Activated T-helper 17 cell treated with anti-CD3 and anti-CD28 coated beads, Interleukin-2, amount 50 U/mL, for 72 hours (primary cell): ENCODE measurements at regions not wholly inside any gene's neighbourhood (a gene's known extent, or its start where the extent isn't known, plus 50 kb on each side); places are given as distances from the start of the nearest gene placed in this dataset.

ENCODE experiments used
- ATAC-seq: fragments of 150-1000 bp; cut with Tn5 transposase; replicated peaks from 2 replicates; pipeline ENCODE4 v1.10.0; 2021; ENCODE audit warnings: mild to moderate bottlenecking, moderate library complexity
- H3K27ac Mint-ChIP-seq: one replicate; pipeline ENCODE4 v1.8.0; 2022; ENCODE audit warnings: mixed read lengths
- H3K27me3 Mint-ChIP-seq: one replicate; pipeline ENCODE4 v1.8.0; 2022; ENCODE audit warnings: mixed read lengths
- H3K36me3 Mint-ChIP-seq: one replicate; pipeline ENCODE4 v1.8.0; 2022; ENCODE audit warnings: low read depth, mild to moderate bottlenecking, mixed read lengths
- H3K4me1 Mint-ChIP-seq: one replicate; pipeline ENCODE4 v1.8.0; 2022; ENCODE audit warnings: mixed read lengths
- H3K4me3 Mint-ChIP-seq: one replicate; pipeline ENCODE4 v1.8.0; 2022; ENCODE audit warnings: mild to moderate bottlenecking, mixed read lengths
- H3K9me3 Mint-ChIP-seq: one replicate; pipeline ENCODE4 v1.8.0; 2022; ENCODE audit warnings: mixed read lengths

- H3K27ac Mint-ChIP-seq, result no peak overlapping the region
- peaks cover 14% of the 10 kb centered on the region for H3K27me3 Mint-ChIP-seq
- no peak for ATAC-seq
- H3K9me3 Mint-ChIP-seq, result no peaks in the 10 kb centered on the region
- H3K36me3 Mint-ChIP-seq, result no peaks in the 10 kb centered on the region
- H3K4me3 Mint-ChIP-seq, result no peak overlapping the region
- no peaks in the 10 kb centered on the region for H3K4me1 Mint-ChIP-seq
Measured at GRCh38 chr20:40542065-40542464, 147.0 kb downstream of the MAFB start.

GRCh38 chr20:40540166-40540565 is 148.9 kb downstream of the MAFB start:
- Mint-ChIP-seq H3K9me3 (no peaks in the 10 kb centered on the region), H3K36me3 (no peaks in the 10 kb centered on the region), H3K4me1 (no peaks in the 10 kb centered on the region), H3K4me3 (no peak overlapping the region), H3K27ac (no peak overlapping the region), H3K27me3 (peaks cover 14% of the 10 kb centered on the region)
- ATAC-seq, result no peak

DNA sequence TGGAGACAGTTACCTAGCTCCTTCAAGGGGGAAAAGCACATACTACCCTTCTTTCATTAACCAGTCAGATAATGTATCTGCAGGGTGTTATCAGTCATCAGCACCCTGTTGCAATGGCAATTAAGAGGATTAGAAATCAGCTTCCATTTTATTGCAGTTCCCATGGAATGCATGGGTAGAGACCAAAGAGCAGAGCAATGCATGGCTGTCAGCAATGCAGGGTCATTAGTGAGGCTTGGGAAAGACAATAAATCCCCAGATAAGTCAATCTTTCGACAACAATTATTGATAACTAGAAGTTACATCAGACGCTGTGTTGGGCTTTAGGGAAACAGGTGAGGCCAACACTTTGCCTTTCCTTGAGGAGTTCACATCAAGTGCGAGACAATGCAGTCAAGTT is 150.9 kb downstream of the MAFB start:
- no peak overlapping the region for H3K27ac Mint-ChIP-seq
- H3K4me1 Mint-ChIP-seq, result no peaks in the 10 kb centered on the region
- no peak for ATAC-seq
- H3K9me3 Mint-ChIP-seq, result peaks cover 5% of the 10 kb centered on the region
- peaks cover 8% of the 10 kb centered on the region for H3K27me3 Mint-ChIP-seq
- H3K36me3 Mint-ChIP-seq, result no peaks in the 10 kb centered on the region
- H3K4me3 Mint-ChIP-seq, result no peak overlapping the region

DNA sequence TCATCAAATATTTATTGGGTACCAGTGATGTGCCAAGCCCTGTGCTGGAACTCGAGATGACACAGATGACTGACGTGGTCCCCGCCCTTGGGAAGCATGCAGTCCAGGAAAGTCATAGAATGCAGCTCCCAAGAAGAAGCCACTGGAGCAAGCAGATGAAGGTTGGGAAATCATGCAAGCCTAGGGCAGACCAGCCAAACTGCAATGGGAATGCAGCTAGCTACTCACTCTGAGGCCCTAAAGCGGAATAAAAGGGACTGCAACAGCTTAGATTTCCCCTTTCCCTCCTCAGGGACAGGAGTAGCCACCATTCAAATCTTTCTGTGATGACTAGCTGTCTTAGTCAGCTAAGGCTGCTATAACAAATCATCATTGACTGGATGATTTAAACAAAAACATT is 152.2 kb downstream of the MAFB start:
- Mint-ChIP-seq H3K27ac (no peak overlapping the region), H3K4me3 (no peak overlapping the region), H3K36me3 (no peaks in the 10 kb centered on the region), H3K27me3 (peaks cover 8% of the 10 kb centered on the region), H3K9me3 (peaks cover 5% of the 10 kb centered on the region), H3K4me1 (no peaks in the 10 kb centered on the region)
- no peak for ATAC-seq

- Mint-ChIP-seq H3K4me1 (no peaks in the 10 kb centered on the region), H3K27me3 (peaks cover 6% of the 10 kb centered on the region), H3K9me3 (peaks cover 9% of the 10 kb centered on the region), H3K4me3 (no peak overlapping the region), H3K27ac (no peak overlapping the region), H3K36me3 (no peaks in the 10 kb centered on the region)
- no peak for ATAC-seq
Measured at GRCh38 chr20:40535816-40536215, 153.2 kb downstream of the MAFB start.

- H3K4me3 Mint-ChIP-seq, result no peak overlapping the region
- H3K4me1 Mint-ChIP-seq, result no peaks in the 10 kb centered on the region
- ATAC-seq, result no peak
- no peak overlapping the region for H3K27ac Mint-ChIP-seq
- no peaks in the 10 kb centered on the region for H3K36me3 Mint-ChIP-seq
- no peaks in the 10 kb centered on the region for H3K27me3 Mint-ChIP-seq
- H3K9me3 Mint-ChIP-seq, result peaks cover 11% of the 10 kb centered on the region
Measured at GRCh38 chr20:40532103-40532502, 156.9 kb downstream of the MAFB start.

DNA sequence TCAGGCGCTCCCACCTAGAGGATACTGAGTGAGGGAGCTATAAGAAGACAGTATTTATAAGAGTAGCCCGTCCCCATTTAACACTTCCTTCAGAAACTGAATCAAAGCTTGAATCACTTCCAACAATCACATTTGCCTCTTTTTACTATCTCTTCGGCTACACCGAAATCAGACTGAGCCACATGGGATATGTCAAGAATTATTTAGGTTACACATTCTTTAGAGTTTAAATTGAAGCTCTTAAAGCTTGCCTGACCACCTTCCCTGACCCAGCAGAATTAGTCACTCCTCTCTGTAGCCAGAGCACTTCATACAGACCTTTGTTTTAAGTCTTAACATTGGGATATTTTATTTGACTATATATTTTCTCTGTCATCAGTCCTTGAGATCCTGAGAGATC is 163.7 kb downstream of the MAFB start:
- no peaks in the 10 kb centered on the region for H3K4me1 Mint-ChIP-seq
- no peaks in the 10 kb centered on the region for H3K9me3 Mint-ChIP-seq
- H3K4me3 Mint-ChIP-seq, result no peak overlapping the region
- no peaks in the 10 kb centered on the region for H3K36me3 Mint-ChIP-seq
- ATAC-seq, result no peak
- H3K27me3 Mint-ChIP-seq, result peaks cover 10% of the 10 kb centered on the region
- no peak overlapping the region for H3K27ac Mint-ChIP-seq

DNA sequence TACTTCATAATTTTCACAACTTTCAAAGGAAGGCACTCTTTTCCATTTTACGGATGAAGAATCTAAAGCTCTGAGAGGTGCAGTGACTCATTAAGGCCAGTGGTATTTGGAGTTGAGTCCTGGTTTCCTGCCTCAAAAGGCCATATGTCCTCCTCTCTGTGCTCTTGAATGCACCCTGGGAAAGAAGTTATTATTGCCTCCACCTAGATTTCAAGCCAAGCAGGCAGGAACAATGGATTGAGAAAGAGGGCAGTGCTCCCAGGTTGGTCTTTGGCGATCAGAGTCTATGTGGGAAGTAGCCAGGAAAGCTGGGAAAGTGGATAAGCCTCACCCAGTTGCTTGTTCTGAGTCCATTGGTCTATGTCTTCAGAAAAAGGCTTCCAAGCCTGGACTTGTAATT is 165.0 kb downstream of the MAFB start:
- ATAC-seq, result no peak
- Mint-ChIP-seq H3K36me3 (no peaks in the 10 kb centered on the region), H3K27me3 (peaks cover 10% of the 10 kb centered on the region), H3K9me3 (no peaks in the 10 kb centered on the region), H3K4me3 (no peak overlapping the region), H3K27ac (no peak overlapping the region), H3K4me1 (no peaks in the 10 kb centered on the region)

DNA sequence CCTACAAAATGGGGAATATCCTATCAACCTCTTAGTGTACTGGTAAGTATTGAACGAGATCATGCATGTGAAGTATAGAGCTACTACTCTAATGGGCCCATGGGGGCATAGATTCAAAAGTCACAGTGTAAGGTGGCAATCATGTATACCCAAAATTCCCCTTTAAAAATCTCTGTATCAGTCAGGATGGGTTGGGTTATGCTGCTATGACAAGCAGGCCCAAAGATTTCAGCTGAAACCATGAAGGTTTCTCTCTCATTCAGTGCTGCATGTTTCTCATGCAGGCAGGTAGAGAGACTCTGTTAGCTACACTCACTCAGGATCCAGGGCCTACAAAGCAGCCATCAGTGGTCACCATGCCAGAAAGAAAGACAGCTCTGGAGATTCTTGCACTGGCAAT is 166.6 kb downstream of the MAFB start:
- Mint-ChIP-seq H3K9me3 (no peaks in the 10 kb centered on the region), H3K36me3 (no peaks in the 10 kb centered on the region), H3K27me3 (peaks cover 13% of the 10 kb centered on the region), H3K4me1 (no peaks in the 10 kb centered on the region), H3K4me3 (no peak overlapping the region), H3K27ac (no peak overlapping the region)
- no peak for ATAC-seq

DNA sequence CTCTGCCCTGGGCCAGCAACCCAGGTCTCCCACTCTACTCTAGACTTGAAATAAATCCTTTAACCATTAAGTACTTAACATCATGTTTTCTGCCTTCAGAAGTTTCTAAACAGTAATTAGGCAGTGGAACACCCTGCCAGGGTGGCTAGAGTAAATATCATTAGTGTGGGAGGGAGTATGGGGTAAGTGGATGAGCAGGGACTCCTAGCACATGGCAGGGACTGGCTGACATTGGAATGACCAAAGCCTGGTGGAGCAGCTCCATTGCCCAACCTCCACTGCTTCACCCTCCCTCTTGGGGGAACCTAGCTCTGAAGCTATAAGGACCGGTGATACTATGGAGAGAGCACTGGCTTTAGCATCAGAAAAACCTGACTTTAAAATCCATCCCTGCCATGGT is 167.1 kb downstream of the MAFB start:
- Mint-ChIP-seq H3K36me3 (no peaks in the 10 kb centered on the region), H3K9me3 (no peaks in the 10 kb centered on the region), H3K27me3 (peaks cover 13% of the 10 kb centered on the region), H3K4me3 (no peak overlapping the region), H3K27ac (no peak overlapping the region), H3K4me1 (no peaks in the 10 kb centered on the region)
- ATAC-seq, result no peak

DNA sequence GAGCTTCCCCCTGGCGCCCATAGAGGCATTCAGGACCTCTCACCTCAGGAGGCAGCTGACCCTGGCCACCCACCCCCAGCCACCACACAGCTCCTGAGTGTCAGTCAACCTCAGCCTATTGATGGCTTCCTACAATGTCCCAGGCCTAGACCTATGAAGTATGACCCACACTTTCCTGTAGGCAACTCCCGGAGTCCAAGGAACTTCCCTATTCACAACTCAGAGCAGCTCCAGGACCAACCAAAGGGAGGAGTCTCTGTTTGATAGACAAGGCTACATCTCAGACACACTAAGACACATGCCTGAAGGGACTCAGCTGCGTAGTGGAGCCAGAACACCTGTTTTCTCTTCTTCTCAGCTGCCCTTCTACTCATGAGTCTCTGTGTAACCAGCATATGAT is 169.1 kb downstream of the MAFB start:
- no peaks in the 10 kb centered on the region for H3K36me3 Mint-ChIP-seq
- ATAC-seq, result no peak
- H3K9me3 Mint-ChIP-seq, result no peaks in the 10 kb centered on the region
- H3K27me3 Mint-ChIP-seq, result peaks cover 12% of the 10 kb centered on the region
- H3K4me3 Mint-ChIP-seq, result no peak overlapping the region
- H3K4me1 Mint-ChIP-seq, result no peaks in the 10 kb centered on the region
- no peak overlapping the region for H3K27ac Mint-ChIP-seq

GRCh38 chr20:40512994-40513393 is 176.0 kb downstream of the MAFB start:
- Mint-ChIP-seq H3K27ac (no peak overlapping the region), H3K9me3 (no peaks in the 10 kb centered on the region), H3K4me3 (no peak overlapping the region), H3K36me3 (no peaks in the 10 kb centered on the region), H3K4me1 (no peaks in the 10 kb centered on the region), H3K27me3 (peaks cover 11% of the 10 kb centered on the region)
- ATAC-seq, result no peak

GRCh38 chr20:40512591-40512990 is 176.4 kb downstream of the MAFB start:
- no peaks in the 10 kb centered on the region for H3K9me3 Mint-ChIP-seq
- H3K36me3 Mint-ChIP-seq, result no peaks in the 10 kb centered on the region
- no peak overlapping the region for H3K4me3 Mint-ChIP-seq
- no peaks in the 10 kb centered on the region for H3K4me1 Mint-ChIP-seq
- ATAC-seq, result no peak
- H3K27ac Mint-ChIP-seq, result no peak overlapping the region
- H3K27me3 Mint-ChIP-seq, result peaks cover 8% of the 10 kb centered on the region

DNA sequence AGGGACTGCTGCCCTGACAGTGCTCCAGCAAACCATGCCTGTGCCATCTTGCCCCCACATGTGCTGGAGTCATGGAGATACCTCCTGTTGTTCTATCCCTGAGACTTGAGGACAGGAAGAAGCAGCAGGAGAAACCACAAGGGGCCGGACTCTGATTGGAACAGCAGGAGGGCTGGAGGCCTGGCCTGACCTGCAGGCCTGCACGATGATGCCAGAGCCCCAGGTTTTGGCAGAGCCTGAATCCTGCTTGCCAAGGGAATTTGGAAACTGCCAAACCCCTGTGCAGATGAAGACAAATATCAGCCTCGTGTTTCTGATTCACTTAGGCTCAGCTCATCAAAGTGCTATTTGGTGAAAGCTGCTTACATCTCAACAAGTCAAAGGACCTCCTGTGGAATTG is 177.6 kb downstream of the MAFB start:
- Mint-ChIP-seq H3K36me3 (no peaks in the 10 kb centered on the region), H3K27me3 (peaks cover 8% of the 10 kb centered on the region), H3K4me1 (no peaks in the 10 kb centered on the region), H3K4me3 (no peak overlapping the region), H3K27ac (no peak overlapping the region), H3K9me3 (no peaks in the 10 kb centered on the region)
- ATAC-seq, result no peak

DNA sequence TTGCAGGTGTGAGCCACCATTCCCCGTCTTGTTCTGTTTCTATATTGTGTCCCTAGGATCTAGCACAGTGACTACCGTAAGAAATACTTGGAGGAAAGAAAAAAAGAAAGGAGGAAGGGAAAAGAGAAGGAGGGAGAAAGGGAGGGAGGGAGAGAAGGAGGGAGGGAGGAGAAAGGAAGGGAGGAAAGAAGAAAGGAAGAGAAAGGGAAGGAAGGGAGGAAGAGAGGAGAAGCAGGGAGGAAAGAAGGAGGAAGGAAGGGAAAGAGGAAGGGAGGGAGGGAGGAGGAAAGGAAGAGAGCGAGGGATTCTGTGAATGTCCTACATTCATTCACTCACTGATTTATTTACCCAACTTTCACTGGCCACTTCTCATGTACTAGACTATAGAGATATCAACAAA is 178.4 kb downstream of the MAFB start:
- Mint-ChIP-seq H3K4me1 (no peaks in the 10 kb centered on the region), H3K9me3 (no peaks in the 10 kb centered on the region), H3K27ac (no peak overlapping the region), H3K36me3 (no peaks in the 10 kb centered on the region), H3K27me3 (peaks cover 8% of the 10 kb centered on the region), H3K4me3 (no peak overlapping the region)
- no peak for ATAC-seq

GRCh38 chr20:40508821-40509220 is 180.2 kb downstream of the MAFB start:
- Mint-ChIP-seq H3K36me3 (no peaks in the 10 kb centered on the region), H3K27me3 (peaks cover 4% of the 10 kb centered on the region), H3K4me1 (no peaks in the 10 kb centered on the region), H3K27ac (no peak overlapping the region), H3K9me3 (no peaks in the 10 kb centered on the region), H3K4me3 (no peak overlapping the region)
- ATAC-seq, result no peak
